SHP77 treated with DMSO at 0.1 percent for 48 hours (cell line): ENCODE measurements at regions not wholly inside any gene's neighbourhood (a gene's known extent, or its start where the extent isn't known, plus 50 kb on each side); places are given as distances from the start of the nearest gene placed in this dataset.
"Not testable (repeated sequence)": the region's sequence is repeated elsewhere in the genome, so short reads cannot be mapped to it uniquely, and the experiment has no call there.

ENCODE experiments used
- DNase-seq: peaks from one replicate; lab custom pipeline; 2025; lab: John Stamatoyannopoulos, UW

- no peak for DNase-seq
These were observed 108.7 kb downstream of the ERMARD start for GRCh38 chr6:169859978-169860703.

- DNase-seq: no peak
These were observed 108.1 kb downstream of the ERMARD start for GRCh38 chr6:169859401-169859977.

DNA sequence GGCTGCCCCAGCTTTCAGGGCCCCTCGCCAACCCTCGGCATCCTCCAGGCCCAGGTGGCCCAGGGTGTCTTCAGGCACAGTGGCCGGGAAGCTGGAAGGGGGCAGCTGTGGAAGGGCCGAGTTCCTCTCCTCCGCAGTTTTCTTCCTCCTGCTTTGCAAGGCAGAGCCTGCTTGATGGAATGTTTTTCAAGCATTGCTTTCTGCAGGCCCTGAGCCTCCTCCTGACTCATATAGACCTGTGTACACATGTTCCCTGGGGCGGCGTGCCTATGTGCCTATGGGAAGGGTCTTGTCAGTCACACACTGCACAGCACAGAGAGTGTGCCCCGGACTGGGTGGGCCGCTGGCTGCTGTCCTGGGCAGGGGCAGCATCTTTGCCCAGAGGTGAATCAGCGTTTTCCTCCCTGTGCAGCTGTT is 107.5 kb downstream of the ERMARD start:
- DNase-seq: no peak

DNA sequence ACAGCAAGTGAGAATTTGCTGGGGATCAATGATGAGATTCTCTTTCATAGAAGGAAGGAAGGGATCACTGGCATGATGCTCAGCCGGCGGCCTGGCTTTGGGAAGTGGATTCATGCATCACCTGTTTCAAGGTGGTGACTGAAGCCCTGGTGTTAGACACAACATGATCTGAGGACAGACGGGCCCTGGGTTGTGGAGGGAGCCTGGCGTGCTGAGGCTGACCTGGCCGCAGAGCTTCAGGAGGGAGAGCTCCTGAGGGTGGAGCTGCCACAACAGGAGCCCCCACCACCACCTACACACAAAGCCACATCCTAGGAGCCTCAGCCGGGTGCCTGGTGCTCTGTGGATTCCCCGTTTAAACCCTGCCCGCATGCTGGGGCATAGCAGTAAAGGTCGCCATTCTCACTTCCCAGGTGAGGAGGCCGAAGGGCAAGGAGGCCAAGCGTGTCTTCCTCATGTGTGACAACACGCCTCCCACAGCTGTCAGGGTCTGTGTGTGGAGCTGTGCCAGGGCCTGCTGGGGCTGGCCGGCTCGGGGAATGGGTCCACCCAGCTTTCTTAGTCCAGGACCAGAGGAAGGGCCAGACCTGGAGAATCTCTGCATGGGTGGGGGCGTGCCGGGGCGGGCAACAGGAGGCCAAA is 107.0 kb downstream of the ERMARD start:
- DNase-seq: no peak

DNA sequence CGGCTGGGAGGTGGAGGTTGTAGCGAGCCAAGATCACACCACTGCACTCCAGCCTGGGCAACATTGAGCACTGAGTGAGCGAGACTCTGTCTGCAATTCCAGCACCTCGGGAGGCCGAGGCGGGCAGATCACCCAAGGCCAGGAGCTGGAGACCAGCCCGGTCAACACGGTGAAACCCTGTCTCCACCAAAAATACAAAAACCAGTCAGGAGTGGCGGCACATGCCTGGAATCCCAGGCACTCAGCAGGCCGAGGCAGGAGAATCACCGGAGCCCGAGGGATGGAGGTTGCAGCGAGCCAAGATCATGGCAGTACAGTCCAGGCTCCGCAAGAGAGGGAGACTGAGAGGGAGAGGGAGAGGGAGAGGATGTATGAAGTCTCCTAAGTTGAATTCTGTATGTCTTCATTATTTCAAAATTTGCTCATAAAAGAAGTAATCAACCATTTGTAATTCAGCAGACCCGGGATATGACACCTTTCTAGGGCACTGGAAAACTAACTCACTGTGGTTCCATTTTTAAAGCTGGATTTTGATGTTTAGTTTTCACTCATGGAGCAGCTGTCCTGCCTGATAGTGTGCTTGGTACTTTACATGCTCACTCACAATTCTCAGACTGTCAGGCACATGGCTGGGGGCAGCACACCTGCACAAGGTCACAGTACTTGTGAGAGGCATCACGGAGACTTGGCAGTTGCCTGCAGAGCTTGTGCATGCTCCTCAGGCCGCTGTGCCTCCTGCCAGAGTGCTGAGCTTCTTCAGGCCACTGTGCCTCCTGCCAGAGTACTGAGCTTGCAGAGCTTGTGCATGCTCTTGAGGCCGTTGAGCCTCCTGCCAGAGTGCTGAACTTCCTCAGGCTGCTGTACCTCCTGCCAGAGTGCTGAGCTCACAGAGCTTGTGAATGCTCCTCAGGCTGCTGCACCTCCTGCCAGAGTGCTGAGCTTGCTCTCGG is 106.2 kb downstream of the ERMARD start:
- DNase-seq: no peak

GRCh38 chr6:169856442-169857342 is 105.3 kb downstream of the ERMARD start:
- DNase-seq: not testable (repeated sequence)

DNA sequence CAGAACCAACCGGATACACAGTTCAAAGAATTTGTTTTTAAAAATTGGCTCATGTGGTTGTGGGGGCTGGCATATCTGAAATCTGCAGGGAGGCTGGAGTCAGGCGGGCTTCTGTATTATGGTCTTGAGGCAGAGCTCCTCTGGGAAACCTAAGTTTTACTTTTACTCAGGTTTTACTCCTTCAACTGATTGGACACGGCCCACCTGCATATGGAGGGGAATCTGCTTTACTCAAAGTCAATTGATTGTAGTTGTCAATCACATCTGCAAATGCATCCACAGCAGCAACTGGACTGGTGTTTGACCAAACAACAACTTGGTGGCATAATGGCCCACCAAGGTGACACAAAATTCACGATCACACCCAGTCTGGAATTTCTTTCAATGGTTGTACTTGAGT is 103.4 kb downstream of the ERMARD start:
- DNase-seq: no peak

GRCh38 chr6:169854083-169854725 is 102.8 kb downstream of the ERMARD start:
- DNase-seq: no peak

DNA sequence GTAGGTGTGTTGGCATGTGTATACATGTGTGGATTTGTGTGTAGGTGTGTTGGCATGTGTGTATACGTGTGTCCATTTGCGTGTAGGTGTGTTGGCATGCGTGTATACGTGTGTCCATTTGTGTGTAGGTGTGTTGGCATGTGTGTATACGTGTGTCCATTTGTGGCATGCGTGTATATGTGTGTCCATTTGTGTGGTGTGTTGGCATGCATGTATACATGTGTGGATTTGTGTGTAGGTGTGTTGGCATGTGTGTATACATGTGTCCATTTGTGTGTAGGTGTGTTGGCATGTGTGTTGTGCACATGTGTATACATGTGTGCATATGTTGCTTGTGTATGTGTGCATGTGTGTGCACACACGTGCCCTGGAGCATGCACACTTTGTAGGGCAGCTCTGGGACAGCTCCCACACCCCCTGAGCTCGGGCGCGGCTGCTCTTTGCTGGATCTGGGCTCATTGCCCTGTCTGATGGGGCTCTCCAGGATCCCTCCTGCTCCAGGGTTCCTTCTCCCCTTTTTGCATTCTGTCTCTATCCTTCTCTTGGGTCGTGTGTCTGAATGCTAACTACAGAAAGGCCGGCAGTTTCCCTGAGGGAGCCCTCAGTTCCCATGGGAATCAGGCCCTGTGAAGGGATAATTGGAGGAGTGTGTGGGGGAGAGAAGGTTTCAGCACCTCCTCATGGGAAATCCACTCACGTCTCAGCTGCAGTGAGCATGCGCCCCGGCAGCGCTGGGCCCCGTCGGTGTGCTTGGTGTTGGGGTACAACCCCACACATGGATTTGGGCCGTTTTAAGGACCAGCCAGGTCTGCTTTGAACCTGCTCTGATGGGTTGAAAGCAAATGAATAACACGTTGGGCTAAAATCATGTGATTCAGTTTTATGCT is 102.0 kb downstream of the ERMARD start:
- DNase-seq: no peak

- DNase-seq: no peak
These were observed 101.2 kb downstream of the ERMARD start for GRCh38 chr6:169852504-169853195.

DNA sequence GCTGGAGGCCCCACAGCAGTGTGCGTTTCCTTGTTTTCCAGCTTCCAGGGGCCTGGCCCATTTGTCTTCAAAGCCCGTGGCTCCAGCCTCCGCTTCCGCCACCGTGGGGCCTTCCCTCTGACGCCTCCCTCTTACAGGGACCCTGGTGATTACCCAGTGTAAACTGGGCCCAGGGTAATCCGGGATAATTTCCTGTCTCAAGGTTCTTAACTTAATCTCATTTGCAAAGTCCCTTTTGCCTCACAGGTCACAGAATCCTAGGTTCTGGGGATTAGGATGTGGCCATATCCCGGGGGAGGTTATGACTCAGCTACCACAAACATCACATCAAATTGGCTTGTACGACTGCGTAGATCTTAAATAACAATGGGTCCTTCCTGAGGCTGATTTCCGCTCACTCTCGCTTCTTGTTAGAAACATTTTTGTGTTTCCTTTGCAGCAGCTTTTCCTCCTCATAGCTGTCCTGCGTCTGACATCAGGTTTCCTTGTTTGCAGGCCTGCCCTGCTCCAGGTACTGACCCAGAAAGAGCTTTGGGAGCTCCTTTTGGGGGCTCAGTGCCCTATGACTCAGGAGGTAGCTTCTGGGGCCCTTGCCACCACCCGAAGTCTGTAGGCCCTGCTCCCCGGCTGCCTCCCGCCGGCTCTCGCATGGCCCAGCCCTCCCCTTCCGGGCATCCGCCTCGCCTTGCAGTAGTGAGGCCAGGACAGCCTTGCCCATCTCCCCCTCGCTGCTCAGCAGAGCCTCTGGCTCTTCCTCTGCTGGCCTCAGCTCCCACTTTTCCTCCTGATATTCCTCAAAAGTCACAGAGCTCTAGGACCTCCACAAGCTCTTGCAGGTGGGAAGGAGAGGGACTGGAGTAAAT is 100.5 kb downstream of the ERMARD start:
- no peak for DNase-seq

GRCh38 chr6:169850746-169851145 is 99.3 kb downstream of the ERMARD start:
- DNase-seq: no peak

DNA sequence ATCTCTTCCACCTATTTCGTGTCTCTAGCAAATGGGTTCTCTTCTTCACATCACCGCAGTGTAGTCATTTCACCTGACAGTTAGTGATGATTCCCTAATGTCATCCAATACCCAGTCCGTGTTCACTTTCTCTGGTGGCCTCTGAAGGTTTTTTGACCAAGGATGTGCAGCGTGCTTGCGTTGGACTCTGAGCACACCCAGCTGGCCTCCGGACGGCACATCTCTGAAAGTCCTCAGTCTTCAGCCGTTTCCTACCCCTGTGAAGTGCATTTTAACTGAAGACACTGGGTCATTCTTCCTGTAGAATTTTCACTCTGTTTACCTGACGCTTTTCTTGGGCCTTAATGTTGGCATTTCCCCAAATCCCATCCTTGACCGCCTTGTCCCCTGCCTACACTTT is 98.7 kb downstream of the ERMARD start:
- DNase-seq: no peak

GRCh38 chr6:169849396-169849795 is 98.0 kb downstream of the ERMARD start:
- no peak for DNase-seq

DNA sequence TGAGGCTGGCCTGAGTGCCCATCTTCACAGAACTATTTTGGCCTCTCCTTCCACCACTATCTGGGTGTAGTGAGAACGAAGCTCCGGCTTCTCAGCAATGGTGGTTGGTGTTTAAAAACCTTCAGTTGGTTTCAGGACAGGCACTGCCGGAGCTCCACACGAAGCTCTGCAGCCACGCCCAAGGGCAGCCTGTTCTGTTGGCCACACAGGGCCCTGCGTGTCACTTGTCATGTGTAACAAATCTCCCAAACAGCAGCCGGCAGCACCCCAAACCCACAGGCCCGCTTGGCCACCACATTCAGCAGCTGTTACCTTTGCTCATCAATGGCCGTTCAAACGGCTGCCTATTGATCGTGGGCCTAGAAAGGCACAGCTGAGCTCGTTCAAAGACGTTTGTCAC is 97.5 kb downstream of the ERMARD start:
- no peak for DNase-seq

DNA sequence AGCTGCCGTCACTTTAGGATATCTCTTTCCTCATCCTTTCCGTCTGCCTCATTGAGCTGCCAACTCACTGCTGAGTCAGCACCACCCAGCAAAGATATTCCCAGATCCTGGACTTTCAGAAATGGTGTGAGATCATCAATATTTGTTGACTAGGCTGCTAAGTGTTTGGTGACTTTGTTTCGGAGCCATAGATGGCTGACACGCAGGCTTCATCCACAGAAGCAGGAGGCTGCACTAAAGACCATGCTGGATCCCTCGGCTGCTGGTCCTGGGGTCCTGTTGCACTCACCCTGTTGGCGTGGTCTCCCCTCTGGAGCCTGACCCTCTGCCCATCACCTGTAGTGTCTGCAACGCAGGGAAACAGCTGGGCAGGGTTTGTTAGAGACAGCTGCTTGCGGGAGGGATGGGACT is 96.5 kb downstream of the ERMARD start:
- no peak for DNase-seq

- no peak for DNase-seq
These were observed 95.8 kb downstream of the ERMARD start for GRCh38 chr6:169847141-169847674.
